Adrenal gland (tissue), 5 donors: ENCODE measurements at regions not wholly inside any gene's neighbourhood (a gene's known extent, or its start where the extent isn't known, plus 50 kb on each side); places are given as distances from the start of the nearest gene placed in this dataset.

ENCODE experiments used
- CTCF ChIP-seq, 6 experiments: fragments of 450-650 bp in 4 of 6; fragments of 200-600 bp in 2 of 6; sonication (generic) in 1 of 6; IDR thresholded peaks; 1 replicate in 5 of 6; 2 replicates in 1 of 6; pipeline versions ENCODE4 v1.5.1 to v1.8.0; 2016 to 2021; ENCODE audit warnings: antibody characterized with exemption in 6 of 6, mild to moderate bottlenecking in 2 of 6, moderate library complexity in 1 of 6
- POLR2A ChIP-seq, 2 donors: fragments of 450-650 bp; IDR thresholded peaks; one replicate each; pipeline ENCODE4 v1.6.1; 2017; ENCODE audit warnings: antibody characterized with exemption in 2 of 2, mild to moderate bottlenecking in 2 of 2, moderate library complexity in 1 of 2
- donor health status: DM: no; HTN: no; CAD: no.

GRCh38 chr7:65800890-65801341, 72.0 kb upstream of the VKORC1L1 start:
- no peak for TF ChIP-seq CTCF (IDR thresholded peaks at IDR 0.05)
- no peak for TF ChIP-seq POLR2A (IDR thresholded peaks at IDR 0.05)
